ENCODE measurements at regions not wholly inside any gene's neighbourhood (a gene's known extent, or its start where the extent isn't known, plus 50 kb on each side); places are given as distances from the start of the nearest gene placed in this dataset.

GRCh38 chrX:146127617-146128016 lies 310.0 kb downstream of the SLITRK2 start:
- TF ChIP-seq CTCF (IDR thresholded peaks at IDR 0.05) (no peak), POLR2A (IDR thresholded peaks at IDR 0.05) (no peak)
